ENCODE measurements at regions not wholly inside any gene's neighbourhood (a gene's known extent, or its start where the extent isn't known, plus 50 kb on each side); places are given as distances from the start of the nearest gene placed in this dataset.

DNA sequence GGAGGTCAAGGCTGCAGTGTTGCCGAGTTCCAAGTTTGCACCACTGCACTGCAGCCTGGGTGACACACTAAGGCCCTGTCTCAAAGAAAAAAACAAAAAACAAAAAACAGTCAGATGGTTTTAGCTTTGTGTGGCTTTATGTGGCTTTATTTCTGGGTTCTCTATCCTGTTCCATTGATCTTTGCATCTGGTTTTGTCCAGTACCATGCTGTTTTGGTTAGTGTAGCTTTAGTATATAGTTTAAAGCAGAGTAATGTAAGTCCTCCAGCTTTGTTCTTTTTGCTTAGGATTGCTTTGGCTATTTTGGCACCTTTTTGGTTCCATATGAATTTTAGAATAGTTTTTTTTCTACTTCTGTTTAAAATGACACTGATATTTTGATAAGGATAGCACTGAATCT is 225.5 kb downstream of the HDGFL1 start:
- Histone ChIP-seq H3F3A (ENCODE audit: control insufficient read depth, insufficient read depth) (no peaks in the 10 kb centered on the region), H4K20me1 (ENCODE audit: control insufficient read depth, insufficient read depth, low read depth, low read length) (no peaks in the 10 kb centered on the region), H3K4me2 (ENCODE audit: low read length) (no peak overlapping the region), H3K36me3 (ENCODE audit: control insufficient read depth, low read length) (no peaks in the 10 kb centered on the region), H3K9me3 (ENCODE audit: control insufficient read depth, insufficient read depth, low read length) (no peaks in the 10 kb centered on the region), H3K79me2 (ENCODE audit: control insufficient read depth, low read length) (no peaks in the 10 kb centered on the region), H3K4me1 (ENCODE audit: control insufficient read depth, low read length) (no peaks in the 10 kb centered on the region), H3K9me2 (replicated peaks; ENCODE audit: control insufficient read depth, low read length) (no peaks in the 10 kb centered on the region), H3K4me3 (ENCODE audit: low read length) (no peak overlapping the region), H3K27me3 (ENCODE audit: control insufficient read depth, low read length) (no peaks in the 10 kb centered on the region), H3K27ac (ENCODE audit: low read depth, low read length) (no peak overlapping the region)
- TF ChIP-seq EZH2phosphoT487 (IDR thresholded peaks at IDR 0.05; ENCODE audit: borderline replicate concordance, low read length) = no peak
- no peak for TF ChIP-seq CTCF (IDR thresholded peaks at IDR 0.05; ENCODE audit: low read depth, low read length, poor library complexity, severe bottlenecking)

DNA sequence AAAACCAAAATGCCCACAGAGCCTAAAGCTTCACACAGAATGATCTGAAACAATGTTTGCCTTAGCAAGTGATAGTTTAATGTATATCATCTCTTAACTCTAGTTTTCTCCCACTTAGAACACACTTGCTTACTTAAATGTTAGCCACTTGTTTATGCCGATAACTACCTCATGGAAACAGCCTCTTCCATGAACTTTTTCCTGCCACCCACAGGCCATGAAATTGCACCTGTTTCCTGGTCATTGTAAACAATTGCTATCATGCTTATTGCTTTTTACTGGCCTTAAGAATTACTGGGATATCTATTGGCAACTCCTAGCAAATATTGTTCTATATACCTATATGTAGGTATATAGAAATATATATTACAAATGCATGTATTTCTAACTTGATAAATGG is 231.1 kb downstream of the HDGFL1 start:
- Histone ChIP-seq H3K79me2 (ENCODE audit: control insufficient read depth, low read length) (no peaks in the 10 kb centered on the region), H3K4me2 (ENCODE audit: low read length) (no peak overlapping the region), H3K4me1 (ENCODE audit: control insufficient read depth, low read length) (no peaks in the 10 kb centered on the region), H3K9me2 (replicated peaks; ENCODE audit: control insufficient read depth, low read length) (no peaks in the 10 kb centered on the region), H3K9me3 (ENCODE audit: control insufficient read depth, insufficient read depth, low read length) (no peaks in the 10 kb centered on the region), H3K27me3 (ENCODE audit: control insufficient read depth, low read length) (no peaks in the 10 kb centered on the region), H4K20me1 (ENCODE audit: control insufficient read depth, insufficient read depth, low read depth, low read length) (no peaks in the 10 kb centered on the region), H3K36me3 (ENCODE audit: control insufficient read depth, low read length) (no peaks in the 10 kb centered on the region), H3F3A (ENCODE audit: control insufficient read depth, insufficient read depth) (no peaks in the 10 kb centered on the region), H3K27ac (ENCODE audit: low read depth, low read length) (no peak overlapping the region), H3K4me3 (ENCODE audit: low read length) (no peak overlapping the region)
- TF ChIP-seq CTCF (IDR thresholded peaks at IDR 0.05; ENCODE audit: low read depth, low read length, poor library complexity, severe bottlenecking) (no peak), EZH2phosphoT487 (IDR thresholded peaks at IDR 0.05; ENCODE audit: borderline replicate concordance, low read length) (no peak)

GRCh38 chr6:22801831-22802230 is 232.5 kb downstream of the HDGFL1 start:
- Histone ChIP-seq H3K27ac (ENCODE audit: low read depth, low read length) (no peak overlapping the region), H3K79me2 (ENCODE audit: control insufficient read depth, low read length) (no peaks in the 10 kb centered on the region), H3K9me3 (ENCODE audit: control insufficient read depth, insufficient read depth, low read length) (no peaks in the 10 kb centered on the region), H3K27me3 (ENCODE audit: control insufficient read depth, low read length) (no peaks in the 10 kb centered on the region), H3K36me3 (ENCODE audit: control insufficient read depth, low read length) (no peaks in the 10 kb centered on the region), H3K4me2 (ENCODE audit: low read length) (no peak overlapping the region), H3K4me1 (ENCODE audit: control insufficient read depth, low read length) (no peaks in the 10 kb centered on the region), H3F3A (ENCODE audit: control insufficient read depth, insufficient read depth) (no peaks in the 10 kb centered on the region), H4K20me1 (ENCODE audit: control insufficient read depth, insufficient read depth, low read depth, low read length) (no peaks in the 10 kb centered on the region), H3K4me3 (ENCODE audit: low read length) (no peak overlapping the region), H3K9me2 (replicated peaks; ENCODE audit: control insufficient read depth, low read length) (no peaks in the 10 kb centered on the region)
- no peak for TF ChIP-seq EZH2phosphoT487 (IDR thresholded peaks at IDR 0.05; ENCODE audit: borderline replicate concordance, low read length)
- TF ChIP-seq CTCF (IDR thresholded peaks at IDR 0.05; ENCODE audit: low read depth, low read length, poor library complexity, severe bottlenecking) = no peak

All from DOHH2 (cell line).